Thoracic aorta (tissue), 2 donors: ENCODE measurements at regions not wholly inside any gene's neighbourhood (a gene's known extent, or its start where the extent isn't known, plus 50 kb on each side); places are given as distances from the start of the nearest gene placed in this dataset.

Source experiments
- ATAC-seq: fragments of 150-250 bp; one replicate; pipeline ENCODE4 v1.8.0; 2017; ENCODE audit warnings: low read depth; ENCODE audit not compliant: insufficient number of reproducible peaks, low FRiP score
- DNase-seq: peaks from one replicate; pipeline ENCODE4 v3.0.0-alpha.2; 2020; ENCODE audit warnings: low spot score
- H3K27ac ChIP-seq, 2 donors: fragments of 200-600 bp; sonication (generic); 1 replicate in 1 of 2; 2 replicates in 1 of 2; pipeline ENCODE4 v1.5.1; 2016; ENCODE audit warnings: mild to moderate bottlenecking in 2 of 2, moderate library complexity in 2 of 2
- H3K27me3 ChIP-seq: fragments of 200-600 bp; sonication (generic); replicated peaks from 2 replicates; pipeline ENCODE4 v1.6.0; 2016; ENCODE audit warnings: mild to moderate bottlenecking; ENCODE audit not compliant: insufficient read depth
- H3K36me3 ChIP-seq: fragments of 200-600 bp; sonication (generic); one replicate; pipeline ENCODE4 v1.5.1; 2016
- H3K4me1 ChIP-seq, 2 donors: fragments of 200-600 bp; sonication (generic); 1 replicate in 1 of 2; 2 replicates in 1 of 2; pipeline versions ENCODE4 v1.5.1 to v1.6.0; 2016; ENCODE audit warnings: low read depth in 2 of 2, mild to moderate bottlenecking in 1 of 2; ENCODE audit not compliant: control insufficient read depth in 1 of 2
- H3K4me3 ChIP-seq: fragments of 200-600 bp; sonication (generic); 2 replicates; pipeline ENCODE4 v1.5.1; 2016; ENCODE audit warnings: mild to moderate bottlenecking
- H3K9me3 ChIP-seq: fragments of 200-600 bp; sonication (generic); 2 replicates; pipeline ENCODE4 v1.5.1; 2016
- CTCF ChIP-seq: fragments of 200-600 bp; sonication (generic); IDR thresholded peaks from one replicate; pipeline ENCODE4 v1.5.1; 2019; ENCODE audit warnings: antibody characterized with exemption

- Histone ChIP-seq H3K27me3 (no peaks in the 10 kb centered on the region), H3K36me3 (no peaks in the 10 kb centered on the region), H3K4me1 (no peaks in the 10 kb centered on the region), H3K4me3 (no peak overlapping the region), H3K9me3 (no peaks in the 10 kb centered on the region), H3K27ac (no peak overlapping the region)
- no peak for DNase-seq
- TF ChIP-seq CTCF, result no peak
- ATAC-seq, result no peak
Observed at GRCh38 chr14:85191986-85192385, 338.0 kb upstream of the FLRT2 start.

- no peaks in the 10 kb centered on the region for H3K27me3 ChIP-seq
Observed at GRCh38 chr14:85195872-85196477, 334.0 kb upstream of the FLRT2 start.

GRCh38 chr14:85198001-85198400, 331.9 kb upstream of the FLRT2 start:
- TF ChIP-seq CTCF, result no peak
- ATAC-seq, result no peak
- no peaks in the 10 kb centered on the region for H3K27me3 ChIP-seq
- H3K36me3 ChIP-seq, result no peaks in the 10 kb centered on the region
- H3K4me1 ChIP-seq, result no peaks in the 10 kb centered on the region
- H3K9me3 ChIP-seq, result no peaks in the 10 kb centered on the region
- no peak overlapping the region for H3K4me3 ChIP-seq
- no peak for DNase-seq
- no peak overlapping the region for H3K27ac ChIP-seq

More at GRCh38 chr14:85195872-85196477, 334.0 kb upstream of the FLRT2 start:
- ATAC-seq, result no peak
- H3K9me3 ChIP-seq, result no peaks in the 10 kb centered on the region
- H3K4me3 ChIP-seq, result no peak overlapping the region
- DNase-seq, result no peak
- no peaks in the 10 kb centered on the region for H3K4me1 ChIP-seq
- H3K27ac ChIP-seq, result no peak overlapping the region
- H3K36me3 ChIP-seq, result no peaks in the 10 kb centered on the region
- TF ChIP-seq CTCF, result peak; percentile 52

- ATAC-seq (no peak), DNase-seq (no peak)
- TF ChIP-seq CTCF, result no peak
- H3K36me3 ChIP-seq, result no peaks in the 10 kb centered on the region
- H3K27ac ChIP-seq, result no peak overlapping the region
- H3K4me1 ChIP-seq, result no peaks in the 10 kb centered on the region
- H3K27me3 ChIP-seq, result no peaks in the 10 kb centered on the region
- no peaks in the 10 kb centered on the region for H3K9me3 ChIP-seq
- no peak overlapping the region for H3K4me3 ChIP-seq
Observed at GRCh38 chr14:85205875-85206274, 324.1 kb upstream of the FLRT2 start.

GRCh38 chr14:85214471-85214870, 315.5 kb upstream of the FLRT2 start:
- no peaks in the 10 kb centered on the region for H3K36me3 ChIP-seq
- no peaks in the 10 kb centered on the region for H3K27me3 ChIP-seq
- H3K9me3 ChIP-seq, result no peaks in the 10 kb centered on the region
- DNase-seq (no peak), ATAC-seq (no peak)
- no peak for TF ChIP-seq CTCF
- no peak overlapping the region for H3K4me3 ChIP-seq
- no peak overlapping the region for H3K27ac ChIP-seq
- H3K4me1 ChIP-seq, result no peaks in the 10 kb centered on the region
